HCT116 (cell line): ENCODE measurements at regions not wholly inside any gene's neighbourhood (a gene's known extent, or its start where the extent isn't known, plus 50 kb on each side); places are given as distances from the start of the nearest gene placed in this dataset.

ENCODE experiments used
- ATAC-seq: fragments of 200-7000 bp; cut with Tn5 transposase; 2 replicates; pipeline ENCODE4 v1.9.1; 2020; ENCODE audit warnings: mild to moderate bottlenecking, moderate library complexity
- BruUV-seq: library from RNA; stranded (reverse); fragments of 400-500 nt; replicated peaks from 2 replicates; lab custom pipeline; 2021; lab: Mats Ljungman, UMichigan
- CTCF ChIA-PET: fragments of 300-600 bp; sonication (Branson Sonifier 250); formaldehyde crosslinking; loops from one replicate; lab custom pipeline; 2021; ENCODE audit warnings: antibody characterized with exemption; lab: Charles Lee
- POLR2A ChIA-PET: fragments of 300-600, 350-600 bp; sonication (Branson Sonifier 250); formaldehyde crosslinking; loops from one replicate; lab custom pipeline; 2021; ENCODE audit warnings: antibody characterized with exemption; lab: Charles Lee
- RAD21 ChIA-PET, 2 experiments: fragments of 300-600 bp; sonication (Branson Sonifier 250); formaldehyde crosslinking; loops; one replicate each; lab custom pipeline; 2023; ENCODE audit warnings: low total read pairs in 2 of 2; ENCODE audit not compliant: uncharacterized antibody in 2 of 2, unreplicated experiment in 2 of 2, low non-redundant PET in 1 of 2; lab: Charles Lee
- DNase-seq: peaks from one replicate; pipeline ENCODE4 v3.0.0-alpha.2; 2010; ENCODE audit warnings: low read depth, low spot score
- H2AFZ ChIP-seq: fragments of 200-600 bp; shearing (Covaris generic), sonication (generic); 2 replicates; pipeline ENCODE4 v1.6.1; 2017; ENCODE audit warnings: low read depth, mixed run types, mixed read lengths, antibody characterized with exemption, low read length; ENCODE audit not compliant: poor library complexity, severe bottlenecking
- H3K27ac ChIP-seq: 2 replicates; pipeline ENCODE4 v1.5.1; 2012; ENCODE audit warnings: low read depth, low read length
- H3K27me3 ChIP-seq: fragments of 200-600 bp; sonication (generic); 2 replicates; pipeline ENCODE4 v1.6.1; 2016; ENCODE audit warnings: mixed run types, low read length, mixed read lengths; ENCODE audit not compliant: insufficient read depth
- H3K36me3 ChIP-seq, 2 experiments: fragments of 200-500 bp in 1 of 2; fragments of 200-600 bp in 1 of 2; sonication (Bioruptor generic) in 1 of 2; sonication (generic) in 1 of 2; 2 replicates each; pipeline versions ENCODE4 v1.5.1 to v1.6.1; 2014 to 2016; ENCODE audit warnings: low read length in 2 of 2, inconsistent platforms in 1 of 2, mixed read lengths in 1 of 2, mixed run types in 1 of 2; ENCODE audit not compliant: insufficient read depth in 2 of 2, control insufficient read depth in 1 of 2
- H3K4me1 ChIP-seq, 2 experiments: fragments of 200-600 bp in 1 of 2; sonication (generic) in 1 of 2; 2 replicates each; pipeline versions ENCODE4 v1.5.1 to v1.6.1; 2012 to 2017; ENCODE audit warnings: low read length in 2 of 2, inconsistent platforms in 1 of 2, mild to moderate bottlenecking in 1 of 2, mixed read lengths in 1 of 2, mixed run types in 1 of 2, moderate library complexity in 1 of 2; ENCODE audit not compliant: insufficient read depth in 2 of 2, control insufficient read depth in 1 of 2
- H3K4me2 ChIP-seq: fragments of 200-600 bp; sonication (generic); 2 replicates; pipeline ENCODE4 v1.6.1; 2017; ENCODE audit warnings: mixed run types, low read length, mixed read lengths
- H3K4me3 ChIP-seq, 2 experiments: fragments of 200-600 bp in 1 of 2; sonication (generic) in 1 of 2; replicated peaks in 1 of 2; 2 replicates each; pipeline ENCODE4 v1.5.1; 2011 to 2016; ENCODE audit warnings: low read length in 2 of 2, control low read depth in 1 of 2, low read depth in 1 of 2, mild to moderate bottlenecking in 1 of 2, mixed read lengths in 1 of 2, mixed run types in 1 of 2
- H3K79me2 ChIP-seq: fragments of 200-600 bp; sonication (generic); 2 replicates; pipeline ENCODE4 v1.6.1; 2017; ENCODE audit warnings: mild to moderate bottlenecking, mixed run types, low read length, moderate library complexity, mixed read lengths; ENCODE audit not compliant: insufficient read depth
- H3K9ac ChIP-seq: fragments of 200-600 bp; sonication (generic); 2 replicates; pipeline ENCODE4 v1.6.1; 2016; ENCODE audit warnings: low read length, mixed read lengths
- H3K9me2 ChIP-seq: fragments of 200-600 bp; sonication (generic), shearing (Covaris generic); 2 replicates; pipeline ENCODE4 v1.6.1; 2017; ENCODE audit warnings: mixed run types, mild to moderate bottlenecking, moderate library complexity; ENCODE audit not compliant: insufficient read depth
- H3K9me3 ChIP-seq, 2 experiments: fragments of 200-500 bp in 1 of 2; fragments of 200-600 bp in 1 of 2; sonication (Bioruptor generic) in 1 of 2; sonication (generic) in 1 of 2; 2 replicates each; pipeline ENCODE4 v1.6.1; 2014 to 2017; ENCODE audit warnings: low read length in 2 of 2, mixed read lengths in 2 of 2, inconsistent platforms in 1 of 2, low read depth in 1 of 2, mild to moderate bottlenecking in 1 of 2, mixed run types in 1 of 2, moderate library complexity in 1 of 2; ENCODE audit not compliant: control insufficient read depth in 1 of 2, insufficient read depth in 1 of 2
- H4K20me1 ChIP-seq: fragments of 200-600 bp; sonication (generic), shearing (Covaris generic); 2 replicates; pipeline ENCODE4 v1.6.1; 2017; ENCODE audit warnings: mixed run types, mild to moderate bottlenecking, moderate library complexity; ENCODE audit not compliant: insufficient read depth
- CBX3 ChIP-seq: IDR thresholded peaks from 2 replicates; pipeline ENCODE4 v1.6.1; 2012; ENCODE audit warnings: low read depth
- EGR1 ChIP-seq: IDR thresholded peaks from 2 replicates; pipeline ENCODE4 v1.6.1; 2012; ENCODE audit warnings: low read depth
- EZH2phosphoT487 ChIP-seq: fragments of 200-600 bp; IDR thresholded peaks from 2 replicates; pipeline ENCODE4 v1.6.1; 2018; ENCODE audit warnings: antibody characterized with exemption, borderline replicate concordance
- FOSL1 ChIP-seq: IDR thresholded peaks from 2 replicates; pipeline ENCODE4 v1.6.1; 2012; ENCODE audit warnings: low read depth
- JUND ChIP-seq: IDR thresholded peaks from 2 replicates; pipeline ENCODE4 v1.6.1; 2012
- POLR2A ChIP-seq: IDR thresholded peaks from 2 replicates; pipeline ENCODE4 v1.7.0; 2011; ENCODE audit warnings: borderline replicate concordance; ENCODE audit not compliant: insufficient read depth, insufficient read length; ENCODE audit errors: extremely low read depth
- POLR2AphosphoS5 ChIP-seq: IDR thresholded peaks from 2 replicates; pipeline ENCODE4 v1.6.1; 2011; ENCODE audit warnings: mild to moderate bottlenecking, low read depth, low read length, moderate library complexity
- RAD21 ChIP-seq: IDR thresholded peaks from 2 replicates; pipeline ENCODE4 v1.6.1; 2012; ENCODE audit warnings: low read depth, mild to moderate bottlenecking
- SP1 ChIP-seq: IDR thresholded peaks from 2 replicates; pipeline ENCODE4 v1.6.1; 2012; ENCODE audit warnings: low read depth
- TCF7L2 ChIP-seq: IDR thresholded peaks from 2 replicates; pipeline ENCODE4 v1.7.0; 2011; ENCODE audit warnings: borderline replicate concordance, inconsistent platforms; ENCODE audit not compliant: insufficient read depth, insufficient read length; ENCODE audit errors: extremely low read depth
- YY1 ChIP-seq: IDR thresholded peaks from 2 replicates; pipeline ENCODE4 v1.6.1; 2011; ENCODE audit warnings: low read length, low read depth, moderate library complexity, mild to moderate bottlenecking; ENCODE audit not compliant: insufficient replicate concordance; ENCODE audit errors: extremely low read depth
- ZNF274 ChIP-seq: fragments of 200-500 bp; sonication (Bioruptor generic); IDR thresholded peaks from 2 replicates; pipeline ENCODE4 v1.6.1; 2014; ENCODE audit warnings: mild to moderate bottlenecking, low read depth, low read length, inconsistent platforms
- intact Hi-C: fragments of 100-400 bp; cut with micrococcal nuclease; formaldehyde crosslinking; loops from 2 replicates; pipeline ENCODE4 v1.10.0; 2022
- TF ChIP-seq, protein P1 (sequence below): IDR thresholded peaks from 2 replicates; pipeline ENCODE4 v1.6.1; 2011; ENCODE audit warnings: mild to moderate bottlenecking, low read length, moderate library complexity; ENCODE audit not compliant: insufficient replicate concordance; ENCODE audit errors: extremely low read depth
- TF ChIP-seq, protein P2 (sequence below): IDR thresholded peaks from 2 replicates; pipeline ENCODE4 v1.6.1; 2012
- TF ChIP-seq, protein P3 (sequence below): IDR thresholded peaks from 2 replicates; pipeline ENCODE4 v1.6.1; 2012

DNA sequence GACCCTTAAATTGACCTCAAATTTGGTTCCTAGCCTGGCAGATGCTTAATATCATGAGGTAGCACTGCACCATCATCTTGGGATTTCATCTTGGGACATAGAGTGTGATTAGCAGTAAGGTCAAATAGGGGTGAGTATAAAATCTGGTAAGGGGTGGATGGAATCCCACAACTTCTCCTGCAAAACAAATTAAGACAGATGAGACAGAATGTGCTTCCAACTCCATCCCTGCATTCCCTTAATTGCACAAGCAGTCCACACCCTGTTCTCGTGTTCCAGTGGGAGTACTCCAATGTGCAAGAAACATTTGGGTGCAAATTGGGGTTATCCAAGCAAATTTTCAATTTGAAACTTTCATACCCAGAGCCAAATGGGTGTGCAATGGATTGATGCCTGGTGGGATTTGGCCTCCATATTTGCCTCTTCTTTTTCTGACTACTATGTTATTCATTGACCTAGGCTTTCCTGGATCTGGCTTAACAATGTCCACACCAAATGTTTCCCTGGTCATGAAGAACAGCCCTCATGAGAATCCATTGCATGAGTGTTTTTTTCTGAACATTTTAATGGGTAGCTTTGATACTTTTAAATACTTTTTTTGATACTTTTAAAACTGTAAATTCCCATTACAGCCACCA lies 785.0 kb upstream of the TSPY4 start:
- H4K20me1 ChIP-seq: no peaks in the 10 kb centered on the region
- no peaks in the 10 kb centered on the region for H3K79me2 ChIP-seq
- no peak overlapping the region for H3K4me2 ChIP-seq
- no peak overlapping the region for H3K9ac ChIP-seq
- RAD21 ChIA-PET: no interaction called here
- CTCF ChIA-PET: no interaction called here
- DNase-seq: no peak
- intact Hi-C loops: no loop called here
- H3K4me1 ChIP-seq: no peaks in the 10 kb centered on the region
- no peak for TF ChIP-seq EGR1
- no peak for TF ChIP-seq YY1
- TF ChIP-seq SP1: no peak
- no peak for TF ChIP-seq POLR2A
- no peak for TF ChIP-seq RAD21
- no peak for TF ChIP-seq ZNF274
- no peak for TF ChIP-seq EZH2phosphoT487
- TF ChIP-seq, protein P1, sequence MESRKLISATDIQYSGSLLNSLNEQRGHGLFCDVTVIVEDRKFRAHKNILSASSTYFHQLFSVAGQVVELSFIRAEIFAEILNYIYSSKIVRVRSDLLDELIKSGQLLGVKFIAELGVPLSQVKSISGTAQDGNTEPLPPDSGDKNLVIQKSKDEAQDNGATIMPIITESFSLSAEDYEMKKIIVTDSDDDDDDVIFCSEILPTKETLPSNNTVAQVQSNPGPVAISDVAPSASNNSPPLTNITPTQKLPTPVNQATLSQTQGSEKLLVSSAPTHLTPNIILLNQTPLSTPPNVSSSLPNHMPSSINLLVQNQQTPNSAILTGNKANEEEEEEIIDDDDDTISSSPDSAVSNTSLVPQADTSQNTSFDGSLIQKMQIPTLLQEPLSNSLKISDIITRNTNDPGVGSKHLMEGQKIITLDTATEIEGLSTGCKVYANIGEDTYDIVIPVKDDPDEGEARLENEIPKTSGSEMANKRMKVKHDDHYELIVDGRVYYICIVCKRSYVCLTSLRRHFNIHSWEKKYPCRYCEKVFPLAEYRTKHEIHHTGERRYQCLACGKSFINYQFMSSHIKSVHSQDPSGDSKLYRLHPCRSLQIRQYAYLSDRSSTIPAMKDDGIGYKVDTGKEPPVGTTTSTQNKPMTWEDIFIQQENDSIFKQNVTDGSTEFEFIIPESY: no peak
- TF ChIP-seq, all 23 proteins: peak for 0
- Histone ChIP-seq H2AFZ (no peak overlapping the region), H3K36me3 (no peaks in the 10 kb centered on the region), H3K9me3 (no peaks in the 10 kb centered on the region), H3K27me3 (no peaks in the 10 kb centered on the region), H3K9me2 (no peaks in the 10 kb centered on the region), H3K27ac (no peak overlapping the region), H3K4me3 (no peak overlapping the region)
- no peak for ATAC-seq
- POLR2A ChIA-PET: no interaction called here
- no TSS peak for BruUV-seq

DNA sequence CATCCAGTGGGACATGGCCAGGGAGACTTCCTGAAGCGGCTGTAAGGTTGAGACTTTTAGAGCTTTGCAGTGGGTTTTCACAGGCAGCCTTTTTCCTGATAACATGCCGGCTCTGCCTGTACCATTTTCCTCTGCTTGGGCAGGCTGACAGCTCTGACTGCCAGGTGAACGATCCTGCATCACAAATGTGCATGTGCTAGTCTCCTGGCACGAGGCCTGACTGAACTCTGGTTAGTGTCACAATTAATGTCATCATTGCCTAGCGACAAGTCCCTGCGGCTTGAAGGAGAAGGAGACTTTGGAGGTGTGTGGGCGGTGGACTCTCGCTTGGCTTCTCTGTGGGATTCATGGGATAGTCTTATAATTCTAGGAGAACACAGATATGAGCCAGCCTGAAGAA lies 783.6 kb upstream of the TSPY4 start:
- POLR2A ChIA-PET: no interaction called here

More for the DNA sequence above, 783.6 kb upstream of the TSPY4 start:
- H3K4me2 ChIP-seq: no peak overlapping the region
- H3K27me3 ChIP-seq: no peaks in the 10 kb centered on the region
- ATAC-seq (no peak), DNase-seq (no peak)
- H4K20me1 ChIP-seq: no peaks in the 10 kb centered on the region
- no peak overlapping the region for H3K4me3 ChIP-seq
- no TSS peak for BruUV-seq
- RAD21 ChIA-PET: no interaction called here
- no peak for TF ChIP-seq TCF7L2
- TF ChIP-seq POLR2AphosphoS5: no peak
- TF ChIP-seq CBX3: no peak
- TF ChIP-seq SP1: no peak
- TF ChIP-seq, protein P2, sequence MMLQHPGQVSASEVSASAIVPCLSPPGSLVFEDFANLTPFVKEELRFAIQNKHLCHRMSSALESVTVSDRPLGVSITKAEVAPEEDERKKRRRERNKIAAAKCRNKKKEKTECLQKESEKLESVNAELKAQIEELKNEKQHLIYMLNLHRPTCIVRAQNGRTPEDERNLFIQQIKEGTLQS: no peak
- TF ChIP-seq JUND: no peak
- TF ChIP-seq, protein P3, sequence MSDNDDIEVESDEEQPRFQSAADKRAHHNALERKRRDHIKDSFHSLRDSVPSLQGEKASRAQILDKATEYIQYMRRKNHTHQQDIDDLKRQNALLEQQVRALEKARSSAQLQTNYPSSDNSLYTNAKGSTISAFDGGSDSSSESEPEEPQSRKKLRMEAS: no peak
- TF ChIP-seq EZH2phosphoT487: no peak
- no peak for TF ChIP-seq FOSL1
- H3K9ac ChIP-seq: no peak overlapping the region
- no peaks in the 10 kb centered on the region for H3K79me2 ChIP-seq
- H3K27ac ChIP-seq: no peak overlapping the region
- intact Hi-C loops: no loop called here
- no peaks in the 10 kb centered on the region for H3K9me3 ChIP-seq
- H3K36me3 ChIP-seq: no peaks in the 10 kb centered on the region
- CTCF ChIA-PET: no interaction called here
- H3K9me2 ChIP-seq: no peaks in the 10 kb centered on the region
- H3K4me1 ChIP-seq: no peaks in the 10 kb centered on the region
- H2AFZ ChIP-seq: no peak overlapping the region
